ENCODE measurements at regions not wholly inside any gene's neighbourhood (a gene's known extent, or its start where the extent isn't known, plus 50 kb on each side); places are given as distances from the start of the nearest gene placed in this dataset.

DNA sequence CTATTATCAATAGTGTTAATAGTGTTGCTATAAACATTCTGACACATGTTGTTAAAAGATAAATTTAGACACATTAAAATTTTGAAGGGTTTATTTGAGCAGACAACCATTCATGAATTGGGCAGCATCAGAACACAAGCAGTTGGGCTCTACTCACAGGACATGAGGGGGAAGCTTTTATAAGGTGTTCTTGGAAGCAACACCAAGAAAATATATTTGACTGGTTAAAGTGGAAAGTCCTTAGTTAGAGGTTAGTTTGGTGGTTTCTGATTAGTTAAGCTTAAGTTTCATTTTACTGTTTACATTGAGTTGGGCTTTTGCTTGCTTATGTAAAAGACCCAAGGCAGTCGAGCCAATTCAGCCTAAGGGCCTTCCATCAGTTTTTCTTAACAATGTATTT lies 220.7 kb downstream of the CD47 start:
- DNase-seq (ENCODE audit: low read depth, low spot score) (no peak), FAIRE-seq (no peak)
- Histone ChIP-seq H3K4me2 (ENCODE audit: control insufficient read depth, extremely low read depth, insufficient read depth, low read depth, low read length) (no peak overlapping the region), H3K9me3 (ENCODE audit: control insufficient read depth, low read depth, low read length) (no peaks in the 10 kb centered on the region), H3K4me3 (ENCODE audit: control insufficient read depth in 2 of 3, extremely low read depth in 1 of 3, insufficient read depth in 2 of 3, low read depth in 1 of 3, low read length in 3 of 3) (no peak overlapping the region), H3K4me1 (ENCODE audit: control insufficient read depth, extremely low read depth, insufficient read depth, low read length) (no peaks in the 10 kb centered on the region), H4K20me1 (ENCODE audit: control insufficient read depth, extremely low read depth, insufficient read depth, low read length) (no peaks in the 10 kb centered on the region), H3K79me2 (ENCODE audit: control insufficient read depth, insufficient read depth, low read length) (no peaks in the 10 kb centered on the region), H2AFZ (ENCODE audit: control insufficient read depth, low read length) (no peak overlapping the region), H3K9ac (ENCODE audit: control insufficient read depth, extremely low read depth, insufficient read depth, low read length) (no peak overlapping the region), H3K27me3 (ENCODE audit: control insufficient read depth, extremely low read depth, insufficient read depth, low read length) (no peaks in the 10 kb centered on the region), H3K9me1 (ENCODE audit: control insufficient read depth, extremely low read depth, insufficient read depth, low read length) (no peaks in the 10 kb centered on the region), H3K36me3 (ENCODE audit: control insufficient read depth in 2 of 2, extremely low read depth in 1 of 2, insufficient read depth in 2 of 2, low read length in 2 of 2) (no peaks in the 10 kb centered on the region), H3K27ac (ENCODE audit: control insufficient read depth, insufficient read depth, low read length) (no peak overlapping the region)
- dilution Hi-C loops (cut with MboI; ENCODE audit: extremely low pct_ligation_motif_present, low sequenced_read_pairs) = no loop called here
- no peak for TF ChIP-seq EZH2 (IDR thresholded peaks at IDR 0.05; ENCODE audit: low read length)
- TF ChIP-seq, protein P1, sequence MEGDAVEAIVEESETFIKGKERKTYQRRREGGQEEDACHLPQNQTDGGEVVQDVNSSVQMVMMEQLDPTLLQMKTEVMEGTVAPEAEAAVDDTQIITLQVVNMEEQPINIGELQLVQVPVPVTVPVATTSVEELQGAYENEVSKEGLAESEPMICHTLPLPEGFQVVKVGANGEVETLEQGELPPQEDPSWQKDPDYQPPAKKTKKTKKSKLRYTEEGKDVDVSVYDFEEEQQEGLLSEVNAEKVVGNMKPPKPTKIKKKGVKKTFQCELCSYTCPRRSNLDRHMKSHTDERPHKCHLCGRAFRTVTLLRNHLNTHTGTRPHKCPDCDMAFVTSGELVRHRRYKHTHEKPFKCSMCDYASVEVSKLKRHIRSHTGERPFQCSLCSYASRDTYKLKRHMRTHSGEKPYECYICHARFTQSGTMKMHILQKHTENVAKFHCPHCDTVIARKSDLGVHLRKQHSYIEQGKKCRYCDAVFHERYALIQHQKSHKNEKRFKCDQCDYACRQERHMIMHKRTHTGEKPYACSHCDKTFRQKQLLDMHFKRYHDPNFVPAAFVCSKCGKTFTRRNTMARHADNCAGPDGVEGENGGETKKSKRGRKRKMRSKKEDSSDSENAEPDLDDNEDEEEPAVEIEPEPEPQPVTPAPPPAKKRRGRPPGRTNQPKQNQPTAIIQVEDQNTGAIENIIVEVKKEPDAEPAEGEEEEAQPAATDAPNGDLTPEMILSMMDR (optimal IDR thresholded peaks at IDR 0.05 in 1 of 3, IDR thresholded peaks at IDR 0.05 in 1 of 3, conservative IDR thresholded peaks at IDR 0.05 in 1 of 3; ENCODE audit: extremely low read depth in 1 of 3, insufficient read depth in 2 of 3, low read length in 3 of 3) = no peak

- Histone ChIP-seq H3K27me3 (ENCODE audit: control insufficient read depth, extremely low read depth, insufficient read depth, low read length) (no peaks in the 10 kb centered on the region), H3K4me1 (ENCODE audit: control insufficient read depth, extremely low read depth, insufficient read depth, low read length) (no peaks in the 10 kb centered on the region), H3K36me3 (ENCODE audit: control insufficient read depth in 2 of 2, extremely low read depth in 1 of 2, insufficient read depth in 2 of 2, low read length in 2 of 2) (no peaks in the 10 kb centered on the region), H3K79me2 (ENCODE audit: control insufficient read depth, insufficient read depth, low read length) (no peaks in the 10 kb centered on the region), H3K9me3 (ENCODE audit: control insufficient read depth, low read depth, low read length) (no peaks in the 10 kb centered on the region), H2AFZ (ENCODE audit: control insufficient read depth, low read length) (no peak overlapping the region), H3K9ac (ENCODE audit: control insufficient read depth, extremely low read depth, insufficient read depth, low read length) (no peak overlapping the region), H4K20me1 (ENCODE audit: control insufficient read depth, extremely low read depth, insufficient read depth, low read length) (no peaks in the 10 kb centered on the region), H3K27ac (ENCODE audit: control insufficient read depth, insufficient read depth, low read length) (no peak overlapping the region), H3K4me3 (ENCODE audit: control insufficient read depth in 2 of 3, extremely low read depth in 1 of 3, insufficient read depth in 2 of 3, low read depth in 1 of 3, low read length in 3 of 3) (no peak overlapping the region), H3K9me1 (ENCODE audit: control insufficient read depth, extremely low read depth, insufficient read depth, low read length) (no peaks in the 10 kb centered on the region), H3K4me2 (ENCODE audit: control insufficient read depth, extremely low read depth, insufficient read depth, low read depth, low read length) (no peak overlapping the region)
- FAIRE-seq (no peak), DNase-seq (ENCODE audit: low read depth, low spot score) (no peak)
- dilution Hi-C loops (cut with MboI; ENCODE audit: extremely low pct_ligation_motif_present, low sequenced_read_pairs) = no loop called here
- TF ChIP-seq, protein P1 (optimal IDR thresholded peaks at IDR 0.05 in 1 of 3, IDR thresholded peaks at IDR 0.05 in 1 of 3, conservative IDR thresholded peaks at IDR 0.05 in 1 of 3; ENCODE audit: extremely low read depth in 1 of 3, insufficient read depth in 2 of 3, low read length in 3 of 3) = no peak
- no peak for TF ChIP-seq EZH2 (IDR thresholded peaks at IDR 0.05; ENCODE audit: low read length)
Measured at GRCh38 chr3:107868449-107868848, 222.4 kb downstream of the CD47 start.

Measured in keratinocyte (primary cell).